Epithelial cell of esophagus (primary cell): ENCODE measurements at regions not wholly inside any gene's neighbourhood (a gene's known extent, or its start where the extent isn't known, plus 50 kb on each side); places are given as distances from the start of the nearest gene placed in this dataset.

Experiments used
- DNase-seq: peaks from one replicate; pipeline ENCODE4 v3.0.0; 2010; ENCODE audit warnings: low read depth
- H3K4me3 ChIP-seq: 2 replicates; pipeline ENCODE4 v1.5.1; 2011; ENCODE audit warnings: mild to moderate bottlenecking, low read length, control low read depth
- TF ChIP-seq, protein P1 (sequence below): IDR thresholded peaks from 2 replicates; pipeline ENCODE4 v1.5.1; 2011; ENCODE audit warnings: low read depth, mild to moderate bottlenecking, low read length, control low read depth, inconsistent platforms; ENCODE audit not compliant: insufficient read depth; ENCODE audit errors: missing control alignments

DNA sequence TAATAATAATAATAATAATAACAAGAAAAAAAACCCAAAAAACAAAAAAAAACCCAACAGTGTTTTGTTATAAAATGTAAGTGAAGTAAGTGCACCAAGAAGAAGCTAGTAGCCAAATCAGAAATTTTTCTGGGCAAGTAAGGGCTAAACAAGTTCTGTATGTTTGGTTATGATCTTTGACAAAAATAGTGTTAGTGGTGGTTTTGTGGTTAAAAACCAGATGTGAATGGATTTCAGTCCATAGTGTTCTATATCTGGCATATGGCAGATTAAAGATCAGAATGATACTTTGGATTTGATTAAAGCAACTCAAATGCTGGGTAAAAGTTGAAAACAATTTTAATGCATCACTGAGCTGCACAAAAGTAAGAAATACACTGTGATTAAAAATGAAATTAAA lies 116.5 kb upstream of the NDST4 start:
- H3K4me3 ChIP-seq: no peak overlapping the region
- no peak for DNase-seq

DNA sequence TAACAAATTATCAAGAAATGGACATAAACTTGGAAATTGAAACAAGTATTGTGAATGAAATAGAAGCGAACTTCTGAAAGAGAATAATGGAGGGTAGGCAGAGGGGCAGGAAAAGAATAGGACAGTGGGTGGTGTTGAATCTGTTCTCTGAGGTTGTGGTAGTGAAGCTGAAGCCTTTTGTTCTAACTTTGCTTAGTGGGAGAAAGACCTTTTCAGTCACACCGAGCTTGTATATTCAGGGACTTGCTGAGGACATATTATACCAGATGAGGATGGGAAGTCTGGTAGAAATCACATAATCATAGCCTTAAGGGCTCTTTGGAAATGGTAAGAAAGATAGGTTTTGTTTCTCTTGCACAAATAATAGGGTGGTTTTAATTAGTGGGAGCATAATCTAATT lies 115.4 kb upstream of the NDST4 start:
- TF ChIP-seq, protein P1, sequence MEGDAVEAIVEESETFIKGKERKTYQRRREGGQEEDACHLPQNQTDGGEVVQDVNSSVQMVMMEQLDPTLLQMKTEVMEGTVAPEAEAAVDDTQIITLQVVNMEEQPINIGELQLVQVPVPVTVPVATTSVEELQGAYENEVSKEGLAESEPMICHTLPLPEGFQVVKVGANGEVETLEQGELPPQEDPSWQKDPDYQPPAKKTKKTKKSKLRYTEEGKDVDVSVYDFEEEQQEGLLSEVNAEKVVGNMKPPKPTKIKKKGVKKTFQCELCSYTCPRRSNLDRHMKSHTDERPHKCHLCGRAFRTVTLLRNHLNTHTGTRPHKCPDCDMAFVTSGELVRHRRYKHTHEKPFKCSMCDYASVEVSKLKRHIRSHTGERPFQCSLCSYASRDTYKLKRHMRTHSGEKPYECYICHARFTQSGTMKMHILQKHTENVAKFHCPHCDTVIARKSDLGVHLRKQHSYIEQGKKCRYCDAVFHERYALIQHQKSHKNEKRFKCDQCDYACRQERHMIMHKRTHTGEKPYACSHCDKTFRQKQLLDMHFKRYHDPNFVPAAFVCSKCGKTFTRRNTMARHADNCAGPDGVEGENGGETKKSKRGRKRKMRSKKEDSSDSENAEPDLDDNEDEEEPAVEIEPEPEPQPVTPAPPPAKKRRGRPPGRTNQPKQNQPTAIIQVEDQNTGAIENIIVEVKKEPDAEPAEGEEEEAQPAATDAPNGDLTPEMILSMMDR: no peak
- no peak overlapping the region for H3K4me3 ChIP-seq
- DNase-seq: no peak

More for the DNA sequence above, 116.5 kb upstream of the NDST4 start:
- TF ChIP-seq, protein P1: no peak

DNA sequence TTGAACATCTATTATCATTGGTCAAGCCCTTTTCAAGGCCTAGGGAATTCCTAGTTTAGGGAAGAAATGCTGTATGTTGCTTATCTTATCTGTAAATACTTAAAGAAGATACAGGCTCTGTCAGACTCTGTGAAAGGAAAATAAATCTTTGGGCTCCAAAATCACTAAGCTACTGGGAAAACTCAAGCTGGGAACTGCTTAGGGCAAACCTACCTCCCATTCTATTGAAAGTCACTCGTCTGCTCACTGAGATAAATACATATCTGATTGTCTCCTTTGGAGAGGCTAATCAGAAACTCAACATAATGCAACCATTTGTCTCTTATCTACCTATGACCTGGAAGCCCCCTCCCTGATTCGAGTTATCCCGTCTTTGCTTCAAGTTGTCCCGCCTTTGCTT lies 108.6 kb upstream of the NDST4 start:
- no peak for DNase-seq
- H3K4me3 ChIP-seq: no peak overlapping the region
- TF ChIP-seq, protein P1: no peak

DNA sequence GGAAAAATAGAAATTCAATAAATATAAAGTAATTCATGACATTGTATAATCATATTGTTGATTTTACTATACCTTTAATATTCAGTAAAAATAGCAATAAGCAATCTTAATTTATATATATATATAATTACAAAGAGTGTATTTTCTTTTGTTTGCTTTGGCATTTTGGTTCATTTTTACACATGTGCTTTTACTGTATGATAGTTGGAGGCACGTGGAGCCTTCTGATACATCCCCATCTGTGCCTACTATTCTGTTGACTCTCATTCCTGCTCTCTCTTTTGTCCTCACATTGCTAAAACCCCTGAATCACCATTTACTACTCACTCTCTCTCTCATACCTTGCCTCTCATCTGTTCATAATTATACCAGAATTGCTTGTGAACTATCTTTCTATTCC lies 106.4 kb upstream of the NDST4 start:
- DNase-seq: no peak
- TF ChIP-seq, protein P1: no peak
- no peak overlapping the region for H3K4me3 ChIP-seq

DNA sequence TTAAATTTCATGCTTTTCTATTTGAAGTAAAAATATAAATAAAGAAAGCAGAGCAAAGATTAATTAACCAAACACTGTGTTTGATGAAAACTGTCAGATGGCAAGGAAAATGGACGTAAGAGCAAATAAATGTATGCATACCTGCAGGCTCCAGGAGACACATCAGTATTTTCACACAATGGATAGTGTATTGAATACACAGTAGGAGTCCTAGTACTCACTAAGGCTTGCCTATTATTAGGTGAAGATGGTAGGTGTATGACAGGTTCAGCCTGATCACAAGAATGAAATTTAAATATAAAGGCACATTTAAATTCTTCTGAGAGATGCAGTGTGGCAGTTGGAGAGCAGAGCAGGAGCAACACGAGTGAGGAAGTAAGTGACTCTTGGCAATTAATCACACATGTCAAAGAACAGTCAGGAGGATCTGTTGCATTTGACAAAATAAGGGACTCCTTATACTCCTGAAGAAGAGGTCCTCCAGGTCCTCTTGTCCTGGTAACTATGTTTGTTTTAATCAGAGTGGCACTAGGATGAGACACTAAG lies 106.0 kb upstream of the NDST4 start:
- TF ChIP-seq, protein P1: no peak
- H3K4me3 ChIP-seq: no peak overlapping the region
- no peak for DNase-seq

DNA sequence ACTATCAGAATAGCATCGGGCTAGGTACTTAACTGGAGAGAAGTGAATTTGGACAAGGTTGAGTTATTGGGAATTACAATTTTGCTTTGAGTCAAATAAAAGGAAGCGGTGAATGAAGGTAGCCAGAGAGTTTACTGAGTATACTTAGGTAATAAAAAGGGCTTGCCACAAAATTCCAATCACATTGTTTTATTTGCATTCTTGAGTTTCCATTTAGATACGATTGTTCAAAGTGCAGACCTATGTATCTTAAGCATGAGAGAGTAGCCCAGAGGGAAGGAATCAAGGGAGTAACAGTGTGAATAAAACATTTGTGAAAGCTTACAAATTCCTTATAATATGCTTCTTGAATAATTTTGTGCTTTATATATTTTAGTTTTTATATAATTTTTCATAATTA lies 102.5 kb upstream of the NDST4 start:
- H3K4me3 ChIP-seq: no peak overlapping the region
- TF ChIP-seq, protein P1: no peak
- no peak for DNase-seq

DNA sequence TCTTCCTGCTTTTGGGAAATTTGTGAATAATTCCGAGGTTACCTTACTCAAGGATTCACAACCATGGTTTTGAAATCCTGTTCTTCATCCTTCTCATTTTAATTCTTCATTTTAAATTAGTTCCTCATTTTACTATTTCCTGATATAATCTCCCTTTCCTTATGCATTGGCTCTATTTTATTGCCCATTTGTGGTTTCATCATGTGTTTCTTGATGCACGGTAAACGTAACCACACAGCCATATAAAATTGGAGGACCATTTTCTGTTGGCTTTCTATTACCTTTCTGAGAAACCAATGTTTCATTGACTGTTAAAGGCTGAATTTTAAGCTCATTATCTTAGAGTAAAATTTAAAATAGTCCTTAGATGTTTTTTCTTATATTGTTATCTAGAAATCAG lies 100.3 kb upstream of the NDST4 start:
- no peak overlapping the region for H3K4me3 ChIP-seq
- TF ChIP-seq, protein P1: no peak
- DNase-seq: no peak
